ENCODE measurements at regions not wholly inside any gene's neighbourhood (a gene's known extent, or its start where the extent isn't known, plus 50 kb on each side); places are given as distances from the start of the nearest gene placed in this dataset.
"Not testable (repeated sequence)": the region's sequence is repeated elsewhere in the genome, so short reads cannot be mapped to it uniquely, and the experiment has no call there.

DNA sequence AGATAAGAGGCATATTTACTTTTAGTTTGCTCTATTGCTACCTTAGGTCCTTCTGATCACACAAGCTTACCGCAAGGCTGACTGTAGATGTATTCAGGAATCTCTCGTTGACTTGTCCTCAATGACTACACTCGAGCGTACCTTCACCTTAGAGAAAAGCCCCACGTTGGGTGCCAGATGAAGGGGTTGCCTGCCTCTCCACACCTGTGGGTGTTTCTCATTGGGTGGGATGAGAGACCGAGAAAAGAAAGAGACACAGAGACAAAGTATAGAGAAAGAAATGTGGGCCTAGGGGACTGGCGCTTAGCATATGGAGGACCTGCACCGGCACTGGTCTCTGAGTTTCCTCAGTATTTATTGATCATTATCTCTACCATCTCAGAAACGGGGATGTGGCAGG, 51.8 kb downstream of the ASCL4 start:
- DNase-seq (ENCODE audit: low spot score) = no peak

DNA sequence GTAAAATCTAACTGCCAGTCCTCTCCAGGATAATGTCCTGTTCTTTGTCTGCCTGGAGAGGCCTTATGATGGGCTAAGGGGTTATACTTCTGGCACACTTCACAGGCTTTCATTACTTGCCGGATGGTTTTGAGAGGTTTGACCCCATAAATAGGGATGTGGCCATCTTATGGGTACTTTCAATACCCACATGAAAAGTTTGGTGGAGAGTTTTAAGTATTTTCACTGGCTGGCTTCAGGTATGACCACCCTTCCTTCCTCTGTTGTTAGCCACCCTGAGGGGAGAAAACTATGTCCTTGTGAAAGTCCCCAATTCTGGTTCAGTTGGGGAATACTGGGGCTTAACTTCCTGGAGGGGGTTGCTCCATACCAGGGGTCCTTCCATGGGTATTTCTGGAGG, 54.8 kb downstream of the ASCL4 start:
- no peak for DNase-seq (ENCODE audit: low spot score)

DNA sequence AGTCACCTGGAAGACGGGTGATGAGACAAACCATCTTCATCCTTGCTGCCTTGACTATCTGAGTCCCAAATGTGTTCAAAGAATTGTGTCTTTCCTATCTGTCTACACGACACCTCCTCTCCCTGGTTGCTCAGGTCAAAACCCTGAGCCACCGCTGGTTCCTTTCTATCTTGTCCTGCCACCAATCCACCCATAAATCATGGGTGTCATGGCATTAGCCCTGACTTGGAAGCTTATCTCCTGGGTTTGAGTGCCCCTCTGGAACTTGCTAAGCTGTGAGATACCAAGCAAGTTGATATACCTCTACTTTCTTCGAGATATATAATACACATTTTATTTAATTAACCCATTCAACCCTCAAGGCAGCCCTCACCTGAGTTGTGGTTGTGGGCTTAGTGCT, 57.9 kb downstream of the ASCL4 start:
- DNase-seq (ENCODE audit: low spot score) = no peak

DNA sequence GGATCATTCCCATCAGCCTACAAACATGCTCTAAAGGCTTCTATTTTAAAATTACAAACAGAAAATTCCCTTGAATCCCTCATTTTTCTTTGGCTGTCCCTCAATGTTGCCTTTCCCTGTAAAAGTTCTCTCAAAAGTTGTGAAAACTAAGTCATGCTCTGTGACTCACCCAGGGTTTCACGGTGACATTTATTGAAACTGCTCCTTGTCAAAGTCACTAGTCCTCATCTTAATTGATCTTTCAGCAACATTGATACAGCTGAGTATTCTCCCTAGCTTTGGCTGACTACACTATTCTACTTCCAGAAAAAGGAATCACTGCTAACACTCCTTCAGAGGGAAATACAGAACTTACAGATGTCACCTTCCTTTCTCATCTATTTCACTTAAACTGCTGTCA, 65.7 kb downstream of the ASCL4 start:
- DNase-seq (ENCODE audit: low spot score) = no peak

DNA sequence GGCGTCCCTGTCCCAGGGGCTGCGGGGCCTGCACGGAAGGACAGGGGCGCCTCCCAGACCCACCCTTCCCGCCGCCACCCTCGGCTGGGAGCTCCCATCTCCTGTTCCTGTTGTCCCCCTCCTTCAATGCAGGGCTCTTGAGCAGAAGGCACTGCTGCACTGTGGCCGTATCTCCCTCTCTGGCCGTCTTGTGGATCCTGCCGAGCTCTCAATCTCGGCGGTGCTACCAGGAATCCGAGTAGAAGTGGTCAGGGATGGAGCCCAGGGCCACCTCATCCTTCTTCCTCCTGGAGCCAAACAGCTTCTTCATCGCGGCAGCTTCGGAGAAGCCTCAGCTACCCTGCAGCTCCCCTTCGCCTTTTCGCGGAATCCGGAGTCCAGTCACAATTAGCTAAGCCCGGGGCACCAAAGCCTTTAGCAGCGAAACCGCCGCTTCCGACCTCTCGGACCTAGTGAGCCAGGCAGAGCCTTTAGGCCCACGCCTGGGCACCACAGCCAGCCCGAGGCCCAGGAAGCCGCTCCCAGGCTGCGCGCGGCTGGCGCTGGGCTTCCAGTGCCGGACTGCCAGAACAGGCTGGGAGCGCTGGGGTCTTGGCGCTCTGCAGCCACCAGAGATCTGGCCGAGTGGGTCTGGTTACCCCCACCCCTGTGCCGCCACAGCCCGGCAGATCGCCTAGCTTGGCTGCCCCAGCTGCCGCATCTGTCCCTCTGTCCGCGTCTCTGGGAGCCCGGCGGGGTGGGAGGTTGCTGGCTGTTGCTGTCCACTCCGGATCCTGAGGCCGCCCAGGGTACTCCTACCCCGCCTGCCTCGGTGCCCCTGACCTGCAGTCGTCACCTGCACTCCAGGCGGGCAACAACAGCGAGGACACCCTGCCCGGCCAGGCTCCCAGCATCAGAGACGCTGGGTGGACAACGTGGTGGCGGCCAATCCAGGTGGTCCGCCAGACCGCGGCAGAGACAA, 69.1 kb downstream of the ASCL4 start:
- no peak for DNase-seq (ENCODE audit: low spot score)

DNA sequence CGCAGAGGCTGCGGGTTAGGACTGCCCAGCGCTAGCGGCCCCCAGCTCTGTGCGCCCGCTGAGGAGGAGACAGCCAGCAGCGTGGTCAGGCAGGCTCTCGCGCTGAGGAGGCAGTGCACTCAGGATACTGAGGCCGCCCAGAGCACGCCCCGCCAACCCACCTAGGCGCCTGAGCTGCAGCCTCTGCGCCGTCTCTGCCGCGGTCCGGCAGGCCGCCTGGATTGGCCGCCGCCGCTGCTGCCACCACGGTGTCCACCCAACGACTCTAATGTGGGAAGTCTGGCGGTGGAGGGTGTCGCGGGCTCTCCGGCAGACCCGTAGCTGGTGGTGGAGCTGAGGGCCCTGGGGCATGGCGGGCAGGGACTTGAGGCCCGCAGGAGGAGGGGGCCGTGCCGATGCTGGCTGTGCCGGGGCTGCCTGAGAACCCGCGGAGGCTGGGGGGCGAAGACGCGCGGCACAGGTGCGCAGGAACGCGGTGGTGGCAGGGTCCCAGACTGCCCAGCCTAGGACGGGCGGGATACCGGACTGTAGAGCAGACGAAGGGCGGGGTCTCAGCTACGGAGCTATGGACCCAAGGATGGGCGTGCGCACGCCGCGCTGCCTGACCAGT, 69.9 kb downstream of the ASCL4 start:
- no peak for DNase-seq (ENCODE audit: low spot score)

DNA sequence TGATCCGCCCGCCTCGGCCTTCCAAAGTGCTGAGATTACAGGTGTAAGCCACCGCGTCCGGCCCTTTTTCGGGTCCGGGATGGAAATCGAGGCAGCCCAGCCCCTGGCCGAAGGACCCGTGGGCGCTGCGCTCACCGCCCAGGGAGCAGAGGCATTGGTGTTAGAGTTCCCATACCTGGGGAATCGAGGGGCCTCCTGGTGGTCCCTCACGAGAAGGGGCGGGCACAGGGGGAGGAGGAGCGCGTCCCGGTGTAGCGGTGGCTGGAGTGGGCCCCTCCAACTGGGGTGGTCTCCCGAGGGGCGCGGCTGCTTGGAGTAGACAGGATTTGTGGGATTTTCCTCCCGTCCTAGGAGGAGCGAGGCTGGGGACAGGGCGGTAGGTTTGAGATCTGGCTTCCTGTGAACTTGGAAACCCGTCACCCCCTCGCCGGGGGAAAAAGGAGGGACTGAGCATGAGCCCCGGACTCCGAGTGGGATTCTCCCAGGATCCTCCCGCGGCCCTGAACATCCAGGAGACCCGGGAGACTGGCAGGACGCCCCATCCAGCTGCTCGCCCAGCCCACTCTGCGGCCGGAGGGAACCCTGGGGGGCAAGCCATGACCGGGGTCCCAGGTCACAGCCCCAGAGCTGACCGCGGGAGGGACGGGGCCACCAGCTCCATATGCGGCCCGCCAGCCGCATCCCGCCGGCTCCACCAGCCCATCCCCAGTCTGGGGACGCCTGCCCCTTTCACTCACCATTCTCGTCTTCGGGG, 70.9 kb downstream of the ASCL4 start:
- DNase-seq (ENCODE audit: low spot score) = no peak

DNA sequence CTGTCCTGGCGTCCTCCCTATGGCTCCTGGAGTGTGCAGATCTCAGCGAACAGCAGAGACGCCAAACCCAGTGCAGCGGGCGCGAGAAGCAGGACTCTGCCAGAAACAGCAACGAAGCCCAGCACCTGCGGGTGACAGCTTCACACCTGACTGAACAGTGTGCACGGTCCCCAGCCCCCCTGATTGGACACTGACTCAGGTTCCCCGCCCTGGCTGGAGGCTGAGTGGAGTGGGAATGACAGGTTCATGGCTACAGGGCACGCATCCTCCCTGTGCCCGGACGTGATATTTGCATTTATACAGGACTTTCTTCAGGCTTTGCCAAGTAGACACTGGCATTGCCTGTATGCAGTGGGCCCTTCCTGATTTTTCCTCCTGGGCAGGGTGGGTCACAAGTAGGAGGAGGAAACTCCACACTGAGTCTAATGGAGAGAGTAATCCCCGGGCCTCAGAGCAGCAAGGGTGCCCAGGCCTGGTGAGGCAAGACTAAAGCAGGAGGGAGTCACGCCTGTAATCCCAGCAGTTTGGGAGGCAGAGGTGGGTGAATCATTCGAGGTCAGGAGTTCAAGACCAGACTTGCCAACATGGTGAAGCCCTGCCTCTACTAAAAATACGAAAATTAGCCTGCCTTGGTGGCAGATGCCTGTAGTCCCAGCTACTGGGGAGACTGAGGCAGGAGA, 71.6 kb downstream of the ASCL4 start:
- DNase-seq (ENCODE audit: low spot score) = peak; percentile 8

DNA sequence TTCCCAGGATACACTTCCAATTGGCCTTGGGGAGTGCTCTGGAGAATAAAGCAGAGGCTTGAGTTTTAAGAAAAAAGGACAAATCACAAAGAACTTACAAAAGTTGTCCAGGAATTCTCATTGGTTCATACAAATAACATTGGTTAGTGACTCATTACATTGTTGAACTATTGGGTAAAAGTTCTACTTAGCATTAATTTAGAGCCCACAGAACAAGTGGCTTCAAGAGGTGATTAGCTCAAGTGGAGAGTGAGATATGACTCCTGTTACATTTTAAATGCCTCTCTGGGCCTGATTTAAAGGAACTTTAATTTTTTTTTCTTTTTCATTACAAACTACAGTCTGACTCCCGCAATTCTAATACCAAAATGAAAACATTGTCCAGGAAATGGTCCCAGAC, 72.9 kb downstream of the ASCL4 start:
- no peak for DNase-seq (ENCODE audit: low spot score)

DNA sequence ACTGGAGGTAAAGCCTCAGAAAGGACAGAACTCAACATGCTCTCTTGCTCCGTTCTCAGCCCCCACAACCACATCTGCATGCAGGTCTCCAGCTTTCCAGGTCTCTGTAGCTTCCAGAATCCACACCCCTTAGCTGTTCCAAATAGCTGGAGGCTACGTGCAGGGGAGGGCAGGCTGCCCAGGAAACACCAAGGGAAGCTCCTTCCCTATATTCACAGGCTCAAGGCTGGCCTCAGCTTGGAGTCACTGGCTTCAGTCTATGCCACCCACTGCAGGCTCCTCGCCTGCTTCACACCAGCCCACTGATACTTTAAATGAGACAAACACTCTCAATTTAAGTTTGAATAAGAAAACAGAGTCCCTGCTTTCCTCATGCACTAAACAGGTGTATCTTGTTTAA, 73.3 kb downstream of the ASCL4 start:
- DNase-seq (ENCODE audit: low spot score) = no peak

DNA sequence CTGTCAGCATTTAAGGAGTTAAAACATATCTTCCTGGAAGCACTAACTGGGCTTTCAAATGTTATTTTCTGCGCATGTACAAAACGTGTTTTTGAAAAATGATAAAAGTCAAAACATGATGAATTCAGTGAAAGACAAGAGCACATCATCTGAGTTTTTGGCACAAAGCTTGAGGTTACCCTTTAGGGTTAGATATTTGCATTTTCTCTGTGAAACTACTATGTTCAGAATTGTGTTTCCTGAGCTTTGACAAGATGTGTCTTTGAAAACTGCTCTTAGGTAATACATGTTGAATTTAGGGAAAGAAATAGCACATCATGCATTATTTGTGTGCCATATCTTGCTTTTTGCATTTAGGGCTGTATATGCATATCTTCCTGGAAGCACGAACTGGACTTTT, 79.0 kb downstream of the ASCL4 start:
- no peak for DNase-seq (ENCODE audit: low spot score)

DNA sequence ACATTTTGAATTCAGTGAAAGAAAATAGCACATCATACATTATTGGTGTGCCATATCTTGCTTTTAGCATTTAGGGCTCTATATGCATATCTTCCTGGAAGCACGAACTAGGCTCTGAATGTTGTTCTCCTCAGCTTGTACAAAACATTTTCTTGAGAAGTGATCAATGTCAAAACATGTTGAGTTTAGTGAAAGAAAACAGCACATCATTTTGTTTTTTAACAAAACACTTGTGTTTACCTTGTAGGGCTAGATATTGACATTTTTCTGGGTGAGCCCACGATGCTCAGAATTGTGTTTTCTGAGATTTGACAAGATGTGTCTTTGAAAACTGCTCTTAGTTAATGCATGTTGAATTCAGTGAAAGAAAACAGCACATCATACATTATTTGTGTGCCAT, 81.0 kb downstream of the ASCL4 start:
- no peak for DNase-seq (ENCODE audit: low spot score)

DNA sequence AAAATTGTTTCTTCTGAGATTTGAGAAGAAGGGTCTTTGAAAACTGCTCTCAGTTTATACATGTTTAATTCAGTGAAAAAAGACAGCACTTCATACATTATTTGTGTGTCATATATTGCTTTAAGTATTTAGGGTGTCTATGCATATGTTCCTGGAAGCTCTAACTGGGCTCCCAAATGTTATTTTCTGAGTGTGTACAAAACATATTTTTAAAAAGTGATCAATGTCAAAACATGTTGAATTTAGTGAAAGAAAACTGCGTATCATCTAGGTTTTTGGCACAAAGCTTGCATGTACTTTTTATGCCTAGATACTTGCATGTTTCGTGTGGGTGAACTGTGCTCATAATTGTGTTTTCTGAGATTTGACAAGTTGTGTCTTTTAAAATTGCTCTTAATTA, 81.6 kb downstream of the ASCL4 start:
- no peak for DNase-seq (ENCODE audit: low spot score)

DNA sequence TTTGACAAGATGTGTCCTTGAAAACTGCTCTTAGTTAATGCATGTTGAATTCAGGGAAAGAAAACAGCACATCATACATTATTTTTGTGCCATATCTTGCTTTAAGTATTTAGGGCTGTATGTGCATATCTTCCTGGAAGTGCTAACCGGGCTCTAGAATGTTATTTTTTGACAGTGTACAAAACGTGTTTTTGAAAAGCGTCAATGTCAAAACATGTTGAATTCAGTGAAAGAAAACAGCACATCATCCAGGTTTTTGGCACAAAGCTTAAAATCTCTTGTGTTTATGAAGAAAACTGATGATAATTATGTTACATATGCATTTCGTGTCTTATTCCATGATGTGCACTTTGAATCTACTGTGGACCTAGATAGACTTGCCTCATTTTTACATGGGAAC, 82.7 kb downstream of the ASCL4 start:
- no peak for DNase-seq (ENCODE audit: low spot score)

DNA sequence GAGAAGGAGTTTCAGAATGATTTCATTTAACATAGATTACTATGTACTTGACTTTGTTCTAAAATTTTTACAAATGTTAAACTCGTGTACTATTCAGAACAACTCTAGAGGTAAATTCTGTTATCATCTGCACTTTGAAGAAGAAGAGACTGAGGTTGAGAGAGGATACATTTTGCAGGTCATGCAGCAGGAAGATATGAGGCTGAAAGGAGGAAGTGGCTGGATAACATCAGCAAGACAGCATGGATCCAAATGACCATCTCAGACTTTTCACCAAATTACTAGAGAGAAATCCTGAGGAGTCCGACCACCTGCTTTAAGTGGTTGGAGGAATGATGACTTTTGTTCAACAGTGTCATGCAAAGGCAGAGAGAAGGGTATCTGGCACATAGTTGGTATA, 84.9 kb downstream of the ASCL4 start:
- DNase-seq (ENCODE audit: low spot score) = no peak

DNA sequence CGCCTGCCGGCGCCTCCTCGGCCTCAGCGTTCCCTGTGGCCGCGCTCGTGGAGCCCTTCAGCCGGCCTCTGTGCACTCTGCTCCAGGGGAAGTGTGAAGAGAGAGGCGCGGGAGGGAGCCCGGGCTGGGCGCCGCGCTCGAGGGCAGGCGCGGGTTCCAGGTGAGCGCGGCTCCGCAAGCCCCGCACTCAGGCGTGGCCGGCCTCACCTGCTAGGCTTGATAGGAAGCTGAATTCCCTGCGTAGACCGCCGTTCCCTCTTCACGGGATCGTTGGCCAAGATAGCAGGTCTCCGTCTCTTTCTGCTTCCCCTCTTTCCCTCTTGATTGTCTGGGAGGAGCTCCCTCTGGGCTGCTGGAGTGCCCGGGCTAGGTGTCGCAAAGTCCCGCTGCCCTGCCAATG, 89.7 kb downstream of the ASCL4 start:
- no peak for DNase-seq (ENCODE audit: low spot score)

DNA sequence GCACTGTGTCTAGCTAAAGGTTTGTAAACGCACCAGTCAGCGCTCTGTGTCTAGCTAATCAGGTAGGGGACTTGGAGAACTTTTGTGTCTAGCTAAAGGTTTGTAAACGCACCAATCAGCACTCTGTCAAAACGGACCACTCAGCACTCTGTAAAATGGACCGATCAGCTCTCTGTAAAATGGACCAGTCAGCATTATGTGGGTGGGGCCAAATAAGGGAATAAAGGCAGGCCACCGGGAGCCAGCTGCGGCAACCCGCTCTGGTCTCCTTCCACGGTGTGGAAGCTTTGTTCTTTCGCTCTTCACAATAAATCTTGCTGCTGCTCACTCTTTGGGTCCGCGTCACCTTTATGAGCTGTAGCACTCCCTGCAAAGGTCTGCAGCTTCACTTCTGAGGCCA, 90.2 kb downstream of the ASCL4 start:
- DNase-seq (ENCODE audit: low spot score) = not testable (repeated sequence)

DNA sequence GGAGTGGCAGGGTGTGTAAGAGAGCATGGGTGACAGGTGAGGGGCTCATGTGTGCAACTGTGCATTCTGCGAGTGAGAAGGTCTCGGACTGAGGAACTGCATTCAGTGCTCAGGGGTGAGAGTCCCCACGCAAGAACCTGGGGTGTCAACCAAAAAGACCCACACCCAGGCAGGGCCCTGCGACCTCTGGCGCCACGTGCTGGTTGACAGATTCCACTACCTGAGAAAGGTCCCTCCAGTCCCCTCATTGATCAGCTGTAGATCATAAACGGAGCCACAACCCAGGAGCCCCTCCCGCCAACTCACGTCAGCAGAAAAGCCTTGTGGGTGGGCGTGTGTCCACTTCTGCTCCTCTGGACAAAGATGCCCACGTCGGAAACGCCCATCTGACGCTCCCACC, 98.7 kb downstream of the ASCL4 start:
- no peak for DNase-seq (ENCODE audit: low spot score)

DNA sequence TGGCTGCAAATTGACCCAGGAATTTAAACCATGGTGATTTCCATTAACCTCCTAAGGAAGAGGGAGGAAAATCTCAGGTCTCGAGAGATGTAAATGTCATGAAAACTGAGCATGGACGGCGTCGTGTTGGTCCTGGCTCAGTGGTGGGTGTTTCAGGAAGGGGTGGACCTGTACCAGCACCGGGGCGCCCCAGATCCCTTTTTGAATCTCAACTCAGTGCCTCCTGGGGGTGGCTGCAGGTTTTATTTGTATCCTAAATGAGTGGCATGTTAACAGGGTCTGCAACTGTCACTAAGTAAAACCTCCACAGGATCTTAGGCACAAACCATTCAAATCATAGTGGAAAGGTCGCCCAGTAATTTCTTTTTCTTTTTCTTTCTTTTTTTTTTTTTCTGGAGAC, 101.3 kb downstream of the ASCL4 start:
- DNase-seq (ENCODE audit: low spot score) = no peak

DNA sequence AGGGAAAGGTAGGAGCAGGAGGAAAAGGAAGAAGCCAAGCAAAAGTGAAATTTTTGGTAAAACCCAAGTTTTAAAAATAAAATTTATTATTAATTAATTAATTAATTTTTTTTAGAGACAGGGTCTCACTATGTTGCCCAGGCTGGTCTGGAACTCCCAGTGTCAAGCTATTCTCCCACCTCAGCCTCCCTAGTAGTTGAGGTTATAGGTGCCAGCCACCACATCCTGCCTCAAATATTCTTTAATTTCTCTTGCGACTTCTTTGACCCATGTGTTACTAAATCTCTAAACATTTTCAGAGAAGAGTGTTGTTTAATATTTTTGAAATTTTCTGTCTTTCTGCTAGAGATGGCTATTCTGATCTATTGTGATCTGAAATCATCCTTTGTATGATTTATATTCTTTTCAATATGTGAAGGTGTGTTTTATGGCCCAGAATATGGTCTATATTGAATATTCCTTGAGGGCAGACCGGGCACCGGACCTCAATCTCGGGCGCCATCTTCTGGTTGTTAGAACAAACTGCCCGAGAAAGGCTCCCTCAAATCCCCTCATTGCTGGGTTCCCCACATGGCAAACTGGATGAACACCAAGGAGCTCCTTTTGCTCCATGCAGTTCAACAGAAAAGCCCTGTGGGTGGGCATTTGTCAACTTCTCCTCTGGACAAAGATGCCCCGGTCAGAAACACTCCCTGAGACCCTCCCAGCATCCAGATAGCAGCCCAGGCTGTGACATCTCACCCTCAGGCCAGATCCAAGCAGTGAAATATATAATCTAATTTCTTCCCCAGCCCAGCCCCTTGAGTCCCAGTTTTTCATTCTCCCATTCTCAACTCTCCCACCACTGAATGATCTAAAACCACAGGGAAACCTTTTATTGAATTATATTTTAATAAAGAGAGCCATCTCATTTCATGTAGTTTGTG, 110.5 kb downstream of the ASCL4 start:
- peak; percentile 70 for DNase-seq (ENCODE audit: low spot score)

DNA sequence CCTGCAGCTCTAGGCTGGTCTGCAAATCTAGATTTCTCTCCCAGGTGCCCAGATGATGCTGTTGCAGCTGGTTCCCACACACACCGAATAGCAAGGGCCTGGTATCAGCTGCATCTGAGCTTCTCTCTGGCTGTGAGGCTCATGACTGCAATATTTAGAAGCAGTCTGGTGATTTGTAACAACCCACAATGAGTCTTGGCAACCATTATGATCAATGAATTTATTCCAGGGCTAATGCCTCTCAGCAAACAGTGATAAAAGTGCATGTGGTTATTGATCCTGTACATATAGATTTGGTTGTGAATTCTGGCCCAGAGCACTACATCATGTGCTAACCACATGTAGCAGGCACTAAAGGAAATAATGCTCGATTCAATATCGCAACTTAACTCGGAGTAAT, 114.3 kb downstream of the ASCL4 start:
- no peak for DNase-seq (ENCODE audit: low spot score)

Measured in RKO (cell line).